ENCODE measurements at regions not wholly inside any gene's neighbourhood (a gene's known extent, or its start where the extent isn't known, plus 50 kb on each side); places are given as distances from the start of the nearest gene placed in this dataset.

DNA sequence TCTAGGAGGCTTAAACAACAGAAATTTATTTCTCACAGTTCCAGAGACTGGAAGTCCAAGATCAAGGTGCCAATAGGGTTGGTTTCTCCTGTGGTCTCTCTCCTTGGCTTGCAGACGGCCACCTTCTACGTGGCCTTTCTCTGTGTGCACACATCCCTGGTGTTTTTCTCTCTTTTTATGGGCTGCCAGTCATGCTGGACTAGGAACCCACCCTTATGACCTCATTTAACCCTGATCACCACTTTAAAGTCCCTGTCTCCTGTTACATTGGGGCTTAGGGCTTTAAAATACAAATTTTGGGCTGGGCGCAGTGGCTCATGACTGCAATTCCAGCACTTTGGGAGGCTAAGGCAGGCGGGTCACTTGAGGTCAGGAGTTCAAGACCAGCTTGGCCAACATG is 157.1 kb downstream of the TLE1 start:
- no peak for DNase-seq

DNA sequence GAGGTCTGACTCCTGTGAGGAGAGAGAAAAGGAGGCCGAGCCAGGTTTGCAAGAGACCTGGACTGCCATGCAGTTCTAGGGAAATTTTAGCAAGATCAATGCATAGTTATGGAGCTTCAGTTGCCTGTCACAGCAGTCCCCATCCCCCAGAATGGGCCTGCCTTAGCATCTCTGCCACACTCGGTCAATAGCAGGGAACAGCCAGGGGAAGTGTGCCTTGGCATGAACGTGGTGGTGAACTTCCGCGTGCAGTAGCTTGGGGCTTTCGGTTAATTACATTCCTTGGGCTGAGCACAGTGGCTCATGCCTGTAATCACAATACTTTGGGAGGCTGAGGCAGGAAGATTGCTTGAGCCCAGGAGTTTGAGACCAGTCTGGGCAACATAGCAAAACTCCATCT is 157.8 kb downstream of the TLE1 start:
- no peak for DNase-seq

DNA sequence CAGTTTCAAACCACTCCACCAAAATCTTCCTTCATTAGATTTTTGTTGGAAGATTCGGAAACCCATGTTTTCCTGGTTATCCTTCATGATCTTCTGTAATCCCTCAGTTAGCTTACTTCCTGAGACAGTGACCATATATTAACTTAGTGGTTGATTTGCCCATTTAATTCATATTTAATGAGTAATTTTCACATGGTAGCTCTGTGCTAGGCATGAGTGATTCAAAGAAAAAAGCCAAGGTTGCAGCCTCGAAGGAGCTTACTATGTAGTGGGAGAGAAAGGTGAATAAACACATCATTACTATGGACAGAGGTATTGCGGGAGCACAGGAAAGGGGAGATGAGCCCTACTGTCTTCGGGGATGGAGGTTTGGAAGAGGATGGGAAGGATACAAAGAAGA is 158.5 kb downstream of the TLE1 start:
- DNase-seq, result no peak

DNA sequence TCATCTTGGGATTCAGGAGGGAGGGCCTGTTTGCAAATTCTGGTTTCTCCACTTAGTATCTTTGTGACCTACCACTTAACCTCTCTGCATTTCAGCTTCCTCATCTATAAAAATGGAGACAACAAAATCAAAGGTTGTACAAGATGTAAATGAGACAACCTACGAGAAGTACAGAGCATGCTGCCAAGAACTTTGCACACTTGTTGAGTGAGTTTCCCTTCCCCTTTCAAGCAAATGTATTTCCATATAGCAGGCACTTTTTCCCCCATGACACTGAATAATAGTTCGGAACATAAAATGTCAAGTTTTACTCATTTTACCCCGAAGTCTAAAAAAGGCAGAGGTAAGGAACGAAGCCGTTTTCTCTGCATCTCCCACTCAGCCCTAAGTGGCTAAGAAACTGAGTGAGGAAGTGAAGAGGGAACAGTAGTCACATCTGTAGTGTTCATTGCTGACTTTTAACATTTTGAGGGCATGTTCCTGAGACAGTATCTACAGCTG is 159.0 kb downstream of the TLE1 start:
- no peak for DNase-seq

DNA sequence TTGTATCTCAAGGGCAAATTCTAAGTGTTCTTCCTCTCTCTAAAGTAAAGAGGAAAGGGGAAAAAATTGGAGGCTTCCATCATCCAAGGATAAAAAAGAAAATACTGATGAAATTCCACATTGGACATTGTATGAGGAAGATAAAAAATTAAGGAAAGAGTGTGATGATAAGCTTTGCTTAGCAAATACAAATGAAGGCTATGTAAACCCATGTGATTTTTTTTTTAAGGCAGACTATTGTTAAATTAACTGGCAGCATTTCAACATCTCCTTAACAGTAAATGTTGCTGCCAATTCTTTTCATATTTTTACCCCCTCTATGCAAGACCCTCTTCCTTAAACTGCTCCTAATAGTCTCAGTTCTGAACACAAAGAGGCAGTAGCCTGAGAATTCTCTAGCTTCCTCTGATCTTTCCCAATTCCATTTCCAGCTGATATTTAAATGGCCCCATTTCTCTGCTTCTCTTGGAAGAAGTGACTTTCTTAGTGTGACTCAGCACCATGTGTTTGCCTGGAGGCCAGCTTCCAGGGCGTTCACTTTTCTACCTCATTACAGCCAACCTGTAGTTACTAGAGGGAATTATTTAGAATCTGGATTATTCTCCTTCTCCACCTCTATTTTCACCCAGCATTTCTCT is 159.7 kb downstream of the TLE1 start:
- no peak for DNase-seq

DNA sequence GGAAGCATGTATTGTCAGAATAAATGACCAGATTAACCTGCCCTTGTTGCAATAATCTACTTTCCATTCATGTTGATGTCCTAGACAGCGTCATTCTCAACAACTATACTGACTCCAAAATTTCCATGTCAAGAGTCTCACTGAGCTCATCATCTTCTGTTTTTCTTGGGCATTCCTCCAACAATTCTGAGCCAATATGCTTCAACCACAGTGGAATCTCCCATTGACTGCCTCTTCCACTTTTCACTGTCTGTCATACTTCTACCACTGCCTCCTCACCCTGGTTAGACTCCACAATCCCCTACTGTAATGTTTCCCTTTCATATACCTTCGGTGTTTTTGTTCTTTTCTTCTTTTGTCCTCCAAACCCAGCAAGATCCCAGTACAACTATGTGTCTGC is 162.8 kb downstream of the TLE1 start:
- DNase-seq, result peak; percentile 41

DNA sequence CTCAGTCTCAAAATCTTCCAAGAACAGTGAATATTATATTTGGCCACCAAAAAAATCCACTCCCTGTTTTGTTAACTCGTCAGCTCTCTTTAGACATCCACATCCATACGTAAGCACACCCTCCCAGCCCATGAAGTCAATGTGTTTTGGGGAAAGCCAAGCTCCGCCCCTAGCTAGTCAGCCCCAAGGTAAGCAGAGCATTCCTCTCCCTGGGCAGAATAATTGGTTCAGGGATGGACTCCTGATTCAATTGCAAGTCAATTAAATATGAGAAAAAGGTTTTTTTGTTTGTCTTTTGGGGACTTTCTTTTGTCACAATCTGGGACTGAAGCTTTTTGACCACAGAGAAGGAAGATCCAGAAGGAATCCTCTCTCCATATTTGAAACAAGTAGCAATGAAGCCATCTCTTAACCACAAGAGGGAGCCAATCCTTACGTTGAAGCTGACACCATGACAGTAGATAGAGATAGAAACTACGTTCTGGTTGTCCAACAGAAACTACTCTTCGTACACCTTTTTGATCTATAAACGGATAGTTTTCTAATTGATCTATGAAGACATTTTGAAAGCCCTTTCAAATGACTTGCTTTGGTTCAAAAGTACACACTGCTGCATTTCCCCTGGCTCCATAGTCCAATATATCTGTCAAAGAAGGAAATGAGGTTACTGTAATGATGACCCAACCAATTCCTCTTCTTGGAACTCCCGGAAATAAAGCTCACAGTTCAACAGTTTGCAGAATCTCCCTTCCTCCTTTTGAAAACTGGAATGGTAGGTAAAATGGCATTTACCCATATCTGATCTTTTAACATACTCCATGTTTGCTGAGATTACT is 166.4 kb downstream of the TLE1 start:
- DNase-seq, result peak; percentile 40

DNA sequence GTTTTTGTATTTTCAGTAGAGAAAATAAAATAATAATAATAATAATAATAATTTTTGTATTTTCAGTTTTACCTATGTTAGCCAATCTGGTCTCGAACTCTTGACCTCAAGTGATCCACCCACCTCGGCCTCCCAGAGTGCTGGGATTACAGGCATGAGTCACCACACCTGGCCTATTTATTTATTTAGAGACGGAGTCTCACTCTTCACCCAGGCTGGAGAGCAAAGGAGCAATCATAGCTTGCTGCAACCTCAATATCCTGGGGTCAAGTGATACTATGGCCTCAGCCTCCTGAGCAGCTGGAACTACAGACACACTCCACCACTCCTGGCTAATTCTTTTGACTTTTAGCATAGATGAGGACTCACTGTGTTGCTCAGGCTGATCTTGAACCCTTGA is 167.5 kb downstream of the TLE1 start:
- no peak for DNase-seq

DNA sequence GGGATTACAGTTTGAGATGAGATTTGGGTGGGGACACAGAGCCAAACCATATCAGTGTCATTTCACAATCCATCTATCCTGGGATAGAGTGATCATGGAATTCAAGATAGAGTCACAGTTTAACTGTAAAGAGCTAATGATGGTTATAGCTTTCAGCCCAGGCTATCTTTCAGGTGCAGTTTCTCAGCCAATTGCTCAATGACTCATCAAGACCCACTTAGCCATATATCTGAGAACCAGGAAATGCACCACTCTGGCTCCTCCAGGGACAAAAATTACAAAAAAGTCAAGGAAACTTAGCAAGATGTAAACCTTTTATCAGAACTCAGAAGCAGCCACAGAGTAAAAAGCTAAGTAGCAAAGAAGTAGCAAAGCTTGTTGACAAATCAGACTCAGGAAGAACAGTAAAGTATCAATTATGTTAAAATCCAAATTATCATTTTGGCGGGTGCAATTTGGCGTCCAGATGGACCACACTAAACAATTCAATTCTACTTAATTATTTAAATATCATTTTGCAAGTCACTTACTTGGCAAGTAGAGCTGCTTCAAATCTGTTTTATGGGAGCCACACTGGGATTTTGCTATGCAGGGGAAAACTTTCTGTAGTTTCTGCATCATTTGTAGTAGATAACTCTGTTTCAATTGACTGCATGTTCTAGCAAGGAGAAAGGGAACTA is 169.4 kb downstream of the TLE1 start:
- DNase-seq, result no peak

DNA sequence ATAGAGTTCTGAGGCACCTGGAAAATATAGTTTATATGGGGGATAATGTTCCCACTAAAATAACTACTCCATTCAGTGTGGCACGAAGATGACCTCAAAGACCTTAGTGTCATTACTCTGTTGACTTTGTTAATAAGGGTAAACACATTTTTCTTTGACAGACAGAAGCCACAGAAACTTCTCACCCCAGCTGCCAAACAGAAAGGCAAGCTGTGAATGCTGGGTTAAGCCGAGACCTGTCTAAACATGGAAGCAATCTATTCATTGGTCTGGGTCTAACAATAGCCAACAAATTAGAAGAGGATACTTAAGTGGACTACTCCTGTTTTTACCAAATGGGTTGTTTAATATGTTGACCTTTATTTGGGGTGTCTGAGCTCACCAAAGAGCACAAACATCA is 171.4 kb downstream of the TLE1 start:
- DNase-seq, result no peak

DNA sequence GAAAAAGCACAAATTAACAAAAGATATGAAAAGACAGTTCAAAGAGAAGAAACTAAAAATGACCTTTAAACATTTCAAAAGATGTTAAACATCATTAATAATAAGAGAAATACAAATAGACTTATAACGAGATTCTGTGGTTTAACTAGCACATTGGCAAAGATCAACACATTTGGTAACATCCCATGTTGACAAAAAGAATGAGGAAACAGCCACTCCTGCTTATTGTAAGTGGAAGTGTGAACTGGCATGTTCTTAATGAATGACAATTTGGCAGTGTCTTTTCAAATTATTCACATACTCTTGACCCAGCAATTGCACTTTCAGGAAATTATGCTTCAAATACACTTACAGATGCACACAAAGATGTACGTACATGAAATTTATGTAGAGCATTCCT is 176.3 kb downstream of the TLE1 start:
- DNase-seq, result no peak

DNA sequence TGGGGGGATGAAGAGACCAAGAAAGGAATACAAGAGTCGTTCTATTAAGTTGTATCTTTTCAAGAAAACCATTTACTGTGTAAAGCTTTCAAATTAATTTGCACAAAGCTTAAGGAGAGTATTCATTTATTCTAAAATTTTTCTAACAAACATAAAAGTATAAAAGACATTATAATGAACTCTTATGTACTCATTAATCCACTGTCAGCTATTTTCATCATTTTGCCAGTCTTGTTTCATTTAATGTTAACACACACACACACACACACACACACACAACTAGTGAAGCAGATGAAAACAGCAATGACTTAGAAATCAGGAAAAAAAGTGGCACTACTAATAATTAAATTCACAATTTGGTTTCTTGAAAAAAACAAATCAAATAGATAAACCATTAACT is 176.7 kb downstream of the TLE1 start:
- no peak for DNase-seq

DNA sequence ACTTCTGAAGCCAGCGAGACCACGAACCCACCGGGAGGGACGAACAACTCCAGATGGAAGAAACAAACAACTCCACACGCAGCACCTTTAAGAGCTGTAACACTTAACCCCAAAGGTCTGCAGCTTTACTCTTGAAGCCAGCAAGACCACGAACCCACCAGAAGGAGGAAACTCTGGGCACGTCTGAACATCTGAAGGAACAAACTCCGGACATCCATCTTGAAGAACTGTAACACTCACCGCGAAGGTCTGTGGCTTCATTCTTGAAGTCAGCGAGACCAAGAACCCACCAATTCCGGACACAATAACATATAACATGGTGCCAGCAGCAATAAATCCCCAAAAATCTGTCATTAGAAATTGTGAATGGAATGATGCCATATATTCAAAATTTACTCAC is 180.9 kb downstream of the TLE1 start:
- no peak for DNase-seq

DNA sequence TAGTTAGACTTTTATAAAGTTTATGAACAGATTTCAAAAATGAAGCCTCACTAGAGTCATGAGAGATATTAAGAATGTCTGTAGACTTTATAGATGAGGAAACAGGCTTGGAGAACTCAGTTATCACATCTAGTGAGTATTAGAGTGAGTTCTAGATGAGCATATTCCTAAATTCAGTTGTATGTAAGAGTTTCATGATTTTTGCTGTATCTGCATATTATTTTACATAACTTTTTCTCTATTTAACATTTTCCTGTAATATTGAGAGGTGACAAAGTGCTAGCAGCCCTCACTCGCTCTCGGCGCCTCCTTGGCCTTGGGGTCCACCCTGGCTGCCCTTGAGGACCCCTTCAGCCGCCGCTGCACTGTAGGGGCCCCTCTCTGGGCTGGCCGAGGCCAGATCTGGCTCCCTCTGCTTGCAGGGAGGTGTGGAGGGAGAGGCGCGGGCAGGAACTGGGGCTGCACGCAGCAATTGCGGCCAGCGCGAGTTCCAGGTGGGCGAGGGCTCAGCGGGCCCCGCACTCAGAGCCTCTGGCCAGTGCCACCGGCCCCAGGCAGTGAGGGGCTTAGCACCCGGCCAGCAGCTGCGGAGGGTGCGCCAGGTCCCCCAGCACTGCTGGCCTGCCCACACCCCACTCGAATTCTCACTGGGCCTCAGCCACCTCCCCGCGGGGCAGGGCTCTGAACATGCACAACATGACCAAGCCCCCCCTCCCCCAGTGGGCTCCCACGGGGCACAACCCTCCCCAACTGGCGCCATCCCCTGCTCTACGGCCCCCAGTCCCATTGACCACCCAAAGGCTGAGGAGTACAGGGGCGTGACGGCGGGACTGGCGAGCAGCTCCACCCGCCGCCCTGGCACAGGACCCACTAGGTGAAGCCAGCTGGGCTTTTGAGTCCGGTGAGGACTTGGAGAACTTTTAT is 182.1 kb downstream of the TLE1 start:
- DNase-seq, result no peak

DNA sequence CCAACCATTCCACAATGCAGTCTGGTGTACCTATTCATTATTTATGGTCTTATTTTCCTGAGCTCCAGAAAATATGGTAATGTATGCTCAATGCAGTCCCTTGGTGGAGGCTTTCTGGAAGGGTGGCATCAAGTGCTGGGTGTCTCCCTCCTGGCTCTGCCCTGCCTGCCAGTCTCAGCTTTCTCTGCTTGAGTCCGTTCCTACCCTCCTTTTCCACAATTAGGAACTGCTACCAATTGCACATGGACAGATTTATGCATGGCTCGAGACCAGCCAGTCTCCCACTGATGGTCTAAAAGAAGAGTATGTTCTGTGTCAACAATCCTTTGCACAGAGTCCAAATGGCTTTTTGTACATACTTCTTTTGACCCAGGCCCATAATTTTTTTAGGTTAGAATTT is 189.8 kb downstream of the TLE1 start:
- no peak for DNase-seq

DNA sequence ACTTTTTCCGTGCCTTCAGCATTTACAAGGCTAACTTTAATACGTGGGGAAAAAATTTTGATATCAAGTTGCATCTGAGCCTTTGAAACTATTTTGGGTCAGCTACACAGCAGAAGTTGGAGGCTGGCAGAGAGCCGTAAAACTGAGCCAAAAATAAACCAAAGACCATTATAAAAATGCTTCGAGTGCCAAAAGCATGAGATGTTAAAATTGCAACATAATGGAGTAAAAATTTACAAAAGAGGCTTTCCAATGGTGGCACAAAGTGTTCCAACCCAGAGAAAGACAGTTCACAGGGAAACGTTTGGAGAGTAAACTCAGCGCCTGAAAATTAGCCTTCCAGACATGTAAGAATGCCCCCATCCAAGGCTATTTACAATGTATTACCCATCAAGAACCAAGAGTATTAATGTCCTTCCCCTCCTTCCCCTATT is 190.3 kb downstream of the TLE1 start:
- peak; percentile 16 for DNase-seq

DNA sequence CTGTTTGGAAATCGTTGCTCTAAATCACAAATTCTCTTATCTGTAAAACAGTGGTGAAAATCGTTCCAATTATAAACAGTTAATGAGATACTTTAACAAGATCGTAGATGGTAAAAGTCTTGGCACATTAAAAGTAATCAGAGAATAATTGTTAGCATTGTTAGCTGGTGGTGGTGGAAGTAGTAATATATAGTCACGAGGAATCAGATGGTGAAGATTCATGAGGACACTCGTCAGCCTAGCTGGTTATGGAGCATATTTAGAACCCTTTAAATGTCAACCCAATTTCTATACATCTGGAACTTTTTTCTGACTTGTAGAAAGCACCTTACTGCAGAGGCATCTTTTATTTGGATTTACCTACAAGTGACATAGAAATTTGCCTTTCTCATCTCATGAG is 190.8 kb downstream of the TLE1 start:
- no peak for DNase-seq

DNA sequence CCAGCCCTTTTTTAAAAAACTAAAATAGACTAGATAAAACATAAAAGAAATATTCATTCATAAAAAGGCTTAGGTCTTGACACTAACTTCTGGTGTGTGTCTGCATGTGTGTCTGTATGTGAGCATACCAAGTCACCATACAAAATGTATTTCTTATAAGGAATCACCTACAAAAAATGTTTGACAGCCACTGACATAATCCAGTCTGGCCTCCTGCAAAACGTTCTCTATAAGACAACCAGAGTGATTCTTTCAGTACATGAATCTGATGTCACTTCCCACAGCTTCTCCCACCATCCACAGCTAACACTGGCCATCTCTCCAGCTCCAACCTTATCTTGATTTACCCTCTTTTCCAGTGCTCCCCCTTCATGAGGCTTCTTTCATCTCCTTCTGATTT is 192.3 kb downstream of the TLE1 start:
- no peak for DNase-seq

DNA sequence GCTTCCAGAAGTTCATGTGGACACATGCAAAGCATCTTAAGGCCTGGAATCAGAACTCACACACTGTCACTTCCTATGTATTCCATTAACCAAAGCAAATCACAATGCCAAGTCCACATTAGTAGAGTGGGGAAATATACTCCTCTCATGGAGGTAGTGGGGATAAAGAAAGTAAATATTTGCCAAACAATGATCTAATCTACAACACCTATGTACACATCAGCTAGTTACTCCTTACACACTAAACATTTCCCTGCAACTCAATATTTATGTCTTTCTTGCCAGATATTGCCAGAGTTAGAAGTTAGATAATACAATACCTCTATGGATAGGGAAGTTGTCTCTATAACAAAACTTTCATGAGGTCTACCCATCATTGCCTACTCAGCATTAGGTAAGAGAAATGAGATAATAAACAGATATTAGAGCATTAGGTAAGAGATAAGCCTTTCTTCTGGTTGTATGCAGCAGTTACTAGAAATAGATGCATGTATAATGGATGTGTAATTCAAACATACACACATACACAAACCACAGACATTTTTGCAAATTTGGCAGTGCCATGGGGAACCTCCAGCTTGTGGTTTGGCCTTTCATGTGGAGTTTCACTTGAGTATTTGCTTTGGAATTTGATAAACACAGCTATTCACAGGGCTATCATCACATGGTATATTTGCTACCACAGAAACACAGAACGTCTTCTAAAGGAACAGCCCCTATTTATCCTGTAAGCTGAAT is 196.5 kb downstream of the TLE1 start:
- DNase-seq, result no peak

DNA sequence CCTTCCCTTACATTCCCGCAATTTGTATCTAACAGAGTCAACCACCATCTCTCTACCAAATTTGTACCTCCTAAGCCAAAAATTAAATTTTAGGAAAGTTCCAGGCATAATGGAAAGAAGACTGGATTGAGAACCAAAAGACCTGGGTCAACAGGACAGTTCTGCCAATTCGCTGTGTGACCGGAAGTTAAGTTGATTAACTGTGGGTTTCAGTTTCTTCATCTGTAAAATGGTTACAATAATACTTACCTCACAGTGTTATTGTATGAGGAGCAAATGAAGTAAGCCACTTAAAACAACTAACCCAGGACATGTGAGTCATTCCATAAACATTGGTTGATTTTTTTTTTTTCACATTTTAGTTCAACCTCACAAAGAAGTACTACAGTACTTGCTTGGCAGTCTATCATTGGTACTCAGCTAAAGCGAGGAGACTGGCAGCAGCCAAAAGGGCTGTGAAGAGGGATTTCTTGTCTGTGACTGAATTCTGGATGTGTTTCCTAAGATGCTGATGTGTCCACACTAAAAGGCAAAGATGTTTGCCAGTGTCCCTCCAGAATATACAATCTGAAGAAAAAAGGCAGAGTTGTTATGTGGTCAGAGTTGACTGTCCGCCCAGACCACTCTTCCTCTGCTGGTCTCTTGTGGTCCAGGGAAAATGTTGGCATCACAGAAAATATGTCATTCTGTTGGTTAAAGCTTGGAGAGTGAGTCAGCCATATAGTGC is 198.6 kb downstream of the TLE1 start:
- DNase-seq, result no peak
